GM19043 (cell line): ENCODE measurements at regions not wholly inside any gene's neighbourhood (a gene's known extent, or its start where the extent isn't known, plus 50 kb on each side); places are given as distances from the start of the nearest gene placed in this dataset.

Source experiments
- ATAC-seq: cut with Tn5 transposase; IDR thresholded peaks from one replicate; pipeline ENCODE4 v1.9.1; 2021; ENCODE audit warnings: low read depth; ENCODE audit not compliant: unreplicated experiment

DNA sequence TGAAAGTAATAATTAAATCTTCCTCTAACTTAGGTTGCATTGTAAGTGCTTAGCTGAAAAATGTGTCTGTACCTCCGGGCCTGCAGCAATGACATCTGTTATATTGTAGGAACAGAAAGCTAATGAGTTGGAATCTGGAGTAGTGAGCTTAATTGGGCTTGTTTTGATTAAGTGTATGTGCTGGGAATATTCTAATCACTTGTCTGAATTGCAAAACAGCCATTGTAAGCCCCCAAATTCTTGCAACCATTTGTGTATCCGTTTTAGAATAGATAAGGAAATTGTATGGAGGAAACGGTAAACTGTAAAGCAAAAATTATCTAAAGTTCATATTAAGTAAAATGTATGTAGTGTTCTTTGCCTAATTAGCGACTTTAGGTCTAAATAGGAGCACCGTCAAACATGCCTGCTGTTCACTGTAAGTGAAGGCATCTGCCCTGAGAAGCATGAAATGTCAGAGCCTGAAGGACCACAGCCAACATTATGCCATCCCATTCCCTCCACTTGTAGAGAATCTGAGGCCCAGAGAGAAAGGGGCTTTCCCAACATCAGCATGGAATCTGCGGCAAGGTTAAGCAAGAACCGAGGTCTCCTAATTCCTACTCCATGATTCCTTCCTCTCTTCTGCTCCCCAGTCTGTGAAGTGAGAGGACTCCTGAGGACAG, 466.4 kb downstream of the TDRD15 start:
- no peak for ATAC-seq

- no peak for ATAC-seq
Measured at GRCh38 chr2:21591926-21592325, 468.2 kb downstream of the TDRD15 start.

DNA sequence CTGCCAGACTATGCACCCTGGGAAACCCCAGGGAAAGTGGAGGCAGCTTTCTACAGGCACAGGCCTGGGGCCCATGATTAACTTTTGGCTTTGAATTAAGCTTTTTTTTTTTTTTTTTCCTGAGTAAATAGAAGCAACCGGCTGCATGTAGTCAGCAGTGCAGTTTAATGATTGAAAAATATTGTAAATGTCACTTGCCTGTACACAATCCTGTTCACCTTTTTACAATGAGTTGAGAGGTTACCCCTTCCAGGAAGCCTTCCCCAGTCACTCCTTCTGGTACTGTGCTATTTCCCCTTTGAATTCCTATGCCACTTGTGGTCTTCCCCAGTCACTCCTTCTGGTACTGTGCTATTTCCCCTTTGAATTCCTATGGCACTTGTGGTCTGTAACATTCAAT, 475.6 kb downstream of the TDRD15 start:
- ATAC-seq, result no peak

DNA sequence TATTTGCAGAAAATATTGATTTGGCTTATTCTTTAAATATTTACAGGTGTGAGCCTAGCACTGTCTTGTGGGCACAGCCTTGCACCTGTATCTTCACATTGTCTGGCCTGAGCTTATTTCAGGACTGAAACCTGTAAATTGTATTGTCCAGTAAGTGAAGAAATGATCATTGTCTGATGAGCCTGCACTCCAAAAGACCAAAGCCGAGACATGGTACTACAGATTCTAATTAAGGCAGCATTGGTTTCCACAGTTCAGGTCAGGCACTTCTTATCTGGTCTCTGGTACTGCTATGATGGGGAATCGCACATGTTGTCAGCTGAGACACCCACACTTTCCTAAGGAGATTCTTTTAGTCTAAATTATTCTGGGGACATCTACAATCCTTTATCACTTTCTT, 479.0 kb downstream of the TDRD15 start:
- ATAC-seq, result no peak

DNA sequence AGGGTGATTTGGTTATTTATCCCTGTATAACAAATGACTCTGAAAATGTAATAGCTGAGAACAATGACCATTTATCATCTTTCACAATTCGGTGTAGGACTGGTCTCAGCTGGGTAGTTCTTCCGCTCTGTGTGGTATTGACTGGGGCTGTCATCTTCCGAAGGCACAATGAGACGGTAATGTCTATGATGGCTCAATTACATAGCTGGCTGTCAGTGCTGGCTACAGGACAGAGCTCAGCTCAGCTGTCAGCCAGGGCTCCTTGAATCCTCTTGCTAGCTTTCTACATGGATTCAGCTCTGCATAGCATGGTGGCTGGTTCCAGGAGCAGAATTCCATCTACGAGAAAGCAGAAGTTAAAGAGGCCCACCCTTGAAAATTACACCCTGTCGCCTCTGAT, 483.8 kb downstream of the TDRD15 start:
- ATAC-seq, result no peak

GRCh38 chr2:21610304-21610703, 486.5 kb downstream of the TDRD15 start:
- no peak for ATAC-seq

DNA sequence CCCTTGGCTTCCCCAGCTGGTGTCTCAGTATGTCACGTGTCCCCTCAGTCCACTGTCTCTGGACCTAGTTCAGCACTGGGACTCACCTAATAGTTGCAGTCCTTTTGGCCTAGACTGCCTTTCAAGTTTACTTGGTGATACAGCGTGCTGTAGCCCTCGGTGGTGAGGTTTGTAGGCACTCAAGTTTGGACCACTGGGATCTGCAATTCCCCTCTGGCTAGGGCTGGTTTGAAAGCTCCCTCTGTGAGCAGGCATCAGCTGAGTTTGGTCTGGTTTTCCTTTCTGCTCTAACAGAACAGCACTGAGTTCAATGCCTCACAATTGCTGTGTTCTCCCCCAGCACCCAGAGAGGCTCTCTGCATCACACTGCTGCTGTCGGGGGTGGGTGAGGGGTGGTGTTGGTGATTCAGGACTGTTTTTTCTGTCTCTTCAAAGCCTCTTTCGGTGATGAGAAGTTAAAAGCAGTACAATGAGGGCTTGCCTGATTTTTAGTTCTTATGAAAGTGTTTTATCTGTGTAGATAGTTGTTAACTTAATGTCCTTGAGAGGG, 494.2 kb downstream of the TDRD15 start:
- no peak for ATAC-seq

DNA sequence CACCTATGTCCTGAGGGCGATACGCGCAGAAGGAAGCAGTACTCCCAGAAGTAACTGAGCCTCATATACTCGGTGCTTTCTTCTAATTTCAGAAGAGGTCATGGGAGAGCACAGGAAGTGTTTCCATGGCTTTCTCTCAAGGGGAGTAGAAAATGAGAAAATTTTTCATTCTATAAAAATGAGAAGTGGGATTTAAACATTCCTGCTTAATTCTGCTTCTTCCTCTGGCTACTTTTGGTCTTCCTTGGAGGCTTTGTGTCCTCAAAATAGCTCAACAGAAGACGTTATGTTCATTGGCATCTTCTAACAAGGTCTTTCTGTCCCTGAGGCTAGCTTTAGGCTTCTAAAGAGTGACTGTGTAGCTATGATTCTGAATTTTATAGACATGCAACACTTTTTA, 497.0 kb downstream of the TDRD15 start:
- no peak for ATAC-seq

GRCh38 chr2:21627938-21628337, 504.2 kb downstream of the TDRD15 start:
- ATAC-seq, result no peak

GRCh38 chr2:21633015-21633414, 509.2 kb downstream of the TDRD15 start:
- ATAC-seq, result no peak

DNA sequence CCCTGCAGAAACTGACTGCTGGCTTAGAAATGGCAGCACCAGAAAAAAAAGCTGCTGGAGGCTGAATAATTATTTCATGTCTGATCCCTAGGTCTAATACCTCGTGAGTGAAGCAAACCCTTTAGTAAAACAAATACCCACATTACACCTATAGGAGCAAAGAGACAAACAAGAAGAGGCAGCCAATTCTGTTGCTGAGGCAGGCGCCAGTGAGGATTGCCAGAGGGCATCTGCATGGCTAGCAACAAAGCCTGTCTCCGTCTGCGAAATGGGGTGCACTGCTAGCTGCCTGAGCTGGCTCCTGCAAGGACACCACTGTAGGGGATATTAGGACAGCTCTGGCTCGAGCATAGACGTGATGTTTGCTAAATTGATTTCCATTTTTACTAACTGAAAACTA, 509.7 kb downstream of the TDRD15 start:
- no peak for ATAC-seq

DNA sequence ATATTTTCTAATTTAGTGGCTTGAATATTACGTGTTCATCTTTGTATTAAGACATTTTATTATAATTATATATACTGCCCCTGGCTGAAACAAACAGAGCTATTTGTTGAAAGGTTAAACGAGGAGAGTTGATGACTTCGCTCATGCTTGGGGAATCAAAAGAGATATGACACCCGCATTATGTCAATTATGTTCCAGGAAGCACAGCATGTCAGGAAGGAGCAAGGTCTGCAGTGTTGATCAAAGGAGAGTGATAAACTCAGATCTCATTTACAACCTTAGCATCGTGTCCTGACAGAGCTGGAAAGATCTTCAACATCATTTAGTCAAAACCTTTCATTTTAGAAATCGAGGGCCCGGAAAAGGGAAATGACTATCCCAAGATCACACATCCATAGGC, 510.1 kb downstream of the TDRD15 start:
- no peak for ATAC-seq

GRCh38 chr2:21640046-21640445, 516.3 kb downstream of the TDRD15 start:
- no peak for ATAC-seq

- no peak for ATAC-seq
Measured at GRCh38 chr2:21642647-21643046, 518.9 kb downstream of the TDRD15 start.

DNA sequence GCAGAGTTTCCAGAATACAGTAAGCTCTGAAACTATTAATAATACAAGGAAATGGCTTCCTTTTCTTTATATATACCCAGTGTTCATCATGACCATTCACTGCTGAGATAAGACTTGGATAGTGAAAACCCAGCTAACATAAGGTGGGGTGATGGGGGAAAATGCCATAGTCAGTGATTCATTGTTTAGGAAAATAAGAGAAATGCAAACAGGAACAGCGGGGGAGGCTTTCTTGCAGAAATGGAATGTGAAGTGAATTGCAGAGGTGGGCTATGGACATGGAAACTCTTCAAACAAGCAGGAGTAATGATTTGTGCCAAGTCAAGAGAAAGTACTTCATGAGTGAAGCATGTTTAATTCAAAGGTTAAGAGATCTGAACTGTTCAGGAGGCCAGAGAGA, 519.4 kb downstream of the TDRD15 start:
- ATAC-seq, result no peak

DNA sequence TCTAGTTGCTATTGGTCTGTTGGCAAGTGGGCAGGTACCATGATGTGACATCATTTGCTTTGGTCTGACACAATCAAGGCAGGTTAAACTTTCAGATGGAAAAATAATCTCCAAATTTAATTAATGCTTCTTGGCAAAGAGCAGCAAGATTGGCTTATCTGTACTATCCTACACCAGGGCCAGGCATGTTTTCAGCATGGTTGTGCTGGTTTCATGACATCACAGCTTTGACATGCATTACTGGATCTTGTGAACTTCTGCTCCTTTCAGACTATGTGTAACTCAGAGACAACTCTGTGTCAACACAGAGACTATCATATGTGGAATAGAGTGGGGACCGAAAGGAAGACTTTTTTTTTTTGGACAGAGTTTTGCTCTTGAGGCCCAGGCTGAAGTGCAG, 520.5 kb downstream of the TDRD15 start:
- no peak for ATAC-seq

DNA sequence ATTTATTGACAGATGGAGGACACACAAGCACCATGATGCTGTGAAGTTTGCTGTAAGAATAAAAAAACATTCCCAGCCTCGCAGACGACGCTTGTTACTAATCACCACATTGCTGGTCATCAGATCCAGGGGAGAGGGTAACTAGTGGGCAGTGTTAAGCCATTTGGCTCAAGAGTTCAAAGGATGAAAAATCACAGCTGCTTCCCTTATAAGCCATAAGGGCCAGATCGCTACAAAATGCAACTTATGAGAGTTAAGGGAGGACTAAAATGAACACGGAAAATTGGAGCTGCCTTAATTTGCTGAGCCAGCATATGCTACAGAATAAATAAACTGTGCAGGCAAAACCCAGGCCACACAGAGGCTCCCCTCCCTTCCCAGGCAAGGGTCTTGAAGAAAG, 522.6 kb downstream of the TDRD15 start:
- ATAC-seq, result no peak

DNA sequence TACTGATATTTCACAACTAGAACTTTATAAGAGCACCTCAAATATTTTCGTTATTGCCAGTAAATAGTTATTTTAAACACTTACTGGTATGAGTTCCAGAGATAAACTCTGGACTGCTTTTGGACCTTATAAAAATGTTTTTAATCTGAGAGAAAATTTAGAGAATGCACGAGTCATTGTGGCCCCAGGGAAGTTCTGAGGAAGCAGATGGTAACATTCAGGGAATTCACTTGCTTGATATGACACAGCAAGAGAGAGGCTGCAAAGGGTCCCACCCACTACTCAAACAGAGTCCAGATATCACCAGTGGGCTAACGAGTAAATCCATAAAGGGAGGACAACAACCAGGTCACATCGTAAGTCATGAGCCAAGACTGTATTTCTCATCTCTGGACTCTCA, 526.8 kb downstream of the TDRD15 start:
- ATAC-seq, result no peak

GRCh38 chr2:21655136-21655535, 531.4 kb downstream of the TDRD15 start:
- no peak for ATAC-seq

DNA sequence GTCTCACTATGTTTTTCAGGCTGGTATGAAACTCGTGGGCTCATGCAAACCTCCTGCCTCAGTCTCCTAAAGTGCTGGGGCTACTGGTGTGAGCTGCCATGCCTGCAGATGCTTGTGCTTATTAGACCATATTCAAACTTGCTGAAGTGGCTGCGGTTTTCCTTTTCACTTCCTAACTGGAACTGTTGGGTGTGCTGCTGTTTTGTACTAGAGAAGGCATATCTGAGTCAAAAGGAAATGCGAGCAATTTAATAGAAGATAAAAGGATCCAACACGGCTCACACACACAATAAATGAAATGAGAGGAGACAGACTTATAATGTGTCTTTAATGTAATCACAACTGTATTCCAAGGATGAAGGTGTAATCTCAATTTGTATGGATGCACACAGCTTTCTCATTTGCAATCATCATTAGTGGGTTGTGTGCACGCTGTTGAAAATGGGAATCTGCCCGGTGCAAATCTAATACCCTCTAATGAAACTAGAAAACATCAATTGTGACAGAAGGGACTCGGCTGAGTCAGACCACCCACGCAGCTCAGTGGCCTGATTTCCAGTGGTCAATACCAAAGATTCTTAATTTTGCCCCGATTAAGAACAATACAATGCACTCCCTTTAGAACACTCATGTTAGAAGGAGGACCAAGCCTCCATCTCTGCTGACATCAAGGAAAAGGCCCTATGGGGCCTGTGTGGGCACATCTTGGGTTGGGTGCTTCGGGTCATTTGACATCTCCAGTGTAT, 532.7 kb downstream of the TDRD15 start:
- ATAC-seq, result no peak

DNA sequence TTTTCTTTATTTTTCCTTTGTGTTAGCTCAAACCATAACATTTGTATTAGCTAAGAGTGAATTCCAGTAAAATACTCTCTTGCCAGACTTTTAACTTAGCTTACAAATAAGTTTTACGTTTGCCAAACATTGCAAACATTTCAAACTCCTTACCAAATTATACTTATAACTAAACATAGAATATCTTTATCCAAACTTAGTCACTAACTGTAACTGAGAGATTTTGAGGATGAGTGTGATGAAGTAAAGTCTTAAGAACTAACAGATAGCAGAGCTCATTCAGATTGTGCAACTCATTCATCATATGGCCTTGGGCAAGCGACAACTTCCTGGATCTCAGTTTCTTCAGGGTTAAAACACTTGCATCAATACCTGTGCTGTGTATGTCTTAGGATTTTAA, 533.7 kb downstream of the TDRD15 start:
- ATAC-seq, result no peak

DNA sequence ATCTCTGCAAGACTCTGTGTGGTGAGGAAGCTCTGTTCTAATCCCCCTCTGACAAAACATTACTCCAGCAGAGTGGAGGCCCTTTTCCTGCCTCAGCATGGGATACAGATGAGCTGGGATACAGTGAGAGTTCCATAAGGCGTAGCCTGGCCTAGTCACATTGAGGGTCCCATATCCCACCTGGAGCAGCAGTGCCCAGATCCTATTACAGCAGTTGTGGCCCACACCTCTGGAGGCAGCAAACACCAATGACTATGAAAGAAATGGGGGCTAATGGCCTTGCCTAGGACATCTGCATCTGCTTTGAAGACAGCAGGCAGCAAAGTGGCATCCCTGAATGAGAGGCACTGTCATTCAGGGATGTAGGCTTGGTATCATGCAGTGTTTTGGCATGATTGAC, 534.5 kb downstream of the TDRD15 start:
- ATAC-seq, result no peak
